Ectodermal cell (in vitro differentiated cells): ENCODE measurements at regions not wholly inside any gene's neighbourhood (a gene's known extent, or its start where the extent isn't known, plus 50 kb on each side); places are given as distances from the start of the nearest gene placed in this dataset.

ENCODE experiments used
- H3K27ac ChIP-seq: 2 replicates; pipeline ENCODE4 v1.7.0; 2013; ENCODE audit warnings: mild to moderate bottlenecking, low read depth, low read length; ENCODE audit not compliant: insufficient read depth, poor library complexity, severe bottlenecking
- H3K27me3 ChIP-seq: 2 replicates; pipeline ENCODE4 v1.7.0; 2013; ENCODE audit warnings: mild to moderate bottlenecking, low read length; ENCODE audit not compliant: insufficient read depth, control insufficient read depth, poor library complexity, severe bottlenecking
- H3K36me3 ChIP-seq: one replicate; pipeline ENCODE4 v1.7.0; 2013; ENCODE audit warnings: low read length; ENCODE audit not compliant: control insufficient read depth, insufficient read depth
- H3K4me1 ChIP-seq: one replicate; pipeline ENCODE4 v1.7.0; 2013; ENCODE audit warnings: low read length; ENCODE audit not compliant: control insufficient read depth, insufficient read depth
- H3K4me3 ChIP-seq: 2 replicates; pipeline ENCODE4 v1.7.0; 2013; ENCODE audit warnings: low read depth, low read length, control low read depth; ENCODE audit not compliant: insufficient read depth
- H3K9me3 ChIP-seq: 2 replicates; pipeline ENCODE4 v1.7.0; 2013; ENCODE audit warnings: mild to moderate bottlenecking, low read length, moderate library complexity; ENCODE audit not compliant: control insufficient read depth
- WGBS, 2 experiments: methylation state at CpG; one replicate each; pipeline ENCODE4 v1.1.7; 2013; ENCODE audit warnings: missing lambda C conversion rate in 2 of 2; 5-methylcytosine and 5-hydroxymethylcytosine counted together

GRCh38 chr3:168860028-168860427 is 764.3 kb upstream of the GOLIM4 start:
- H3K9me3 ChIP-seq: no peaks in the 10 kb centered on the region
- no peaks in the 10 kb centered on the region for H3K36me3 ChIP-seq
- H3K27ac ChIP-seq: no peak overlapping the region
- no peaks in the 10 kb centered on the region for H3K27me3 ChIP-seq
- WGBS, 2 experiments: 93 to 95% methylated on average over 4 of the region's 4 CpGs
- H3K4me1 ChIP-seq: no peaks in the 10 kb centered on the region
- H3K4me3 ChIP-seq: no peak overlapping the region

GRCh38 chr3:168859574-168859973 is 763.9 kb upstream of the GOLIM4 start:
- Histone ChIP-seq H3K27me3 (no peaks in the 10 kb centered on the region), H3K27ac (no peak overlapping the region), H3K4me1 (no peaks in the 10 kb centered on the region), H3K9me3 (no peaks in the 10 kb centered on the region), H3K36me3 (no peaks in the 10 kb centered on the region), H3K4me3 (no peak overlapping the region)
- WGBS, 2 experiments: 88 to 100% methylated on average over 2 of the region's 2 CpGs

GRCh38 chr3:168859143-168859542 is 763.4 kb upstream of the GOLIM4 start:
- no peaks in the 10 kb centered on the region for H3K4me1 ChIP-seq
- H3K4me3 ChIP-seq: no peak overlapping the region
- no peaks in the 10 kb centered on the region for H3K27me3 ChIP-seq
- H3K27ac ChIP-seq: no peak overlapping the region
- WGBS, 2 experiments: 92 to 95% methylated on average over 4 of the region's 4 CpGs
- H3K9me3 ChIP-seq: no peaks in the 10 kb centered on the region
- no peaks in the 10 kb centered on the region for H3K36me3 ChIP-seq

- WGBS, 2 experiments: 93 to 94% methylated on average over 2 to 3 of the region's 3 CpGs
- Histone ChIP-seq H3K27me3 (no peaks in the 10 kb centered on the region), H3K4me3 (no peak overlapping the region), H3K27ac (no peak overlapping the region), H3K9me3 (no peaks in the 10 kb centered on the region), H3K4me1 (no peaks in the 10 kb centered on the region), H3K36me3 (no peaks in the 10 kb centered on the region)
Measured at GRCh38 chr3:168858327-168858726, 762.6 kb upstream of the GOLIM4 start.

GRCh38 chr3:168850109-168850508 is 754.4 kb upstream of the GOLIM4 start:
- Histone ChIP-seq H3K36me3 (no peaks in the 10 kb centered on the region), H3K27me3 (no peaks in the 10 kb centered on the region), H3K9me3 (no peaks in the 10 kb centered on the region), H3K4me3 (no peak overlapping the region), H3K27ac (no peak overlapping the region), H3K4me1 (no peaks in the 10 kb centered on the region)

- 46 to 59% methylated on average over 5 to 7 of the region's 7 CpGs for WGBS, 2 experiments
- no peak overlapping the region for H3K27ac ChIP-seq
- no peaks in the 10 kb centered on the region for H3K27me3 ChIP-seq
- H3K36me3 ChIP-seq: no peaks in the 10 kb centered on the region
- no peaks in the 10 kb centered on the region for H3K4me1 ChIP-seq
- no peaks in the 10 kb centered on the region for H3K9me3 ChIP-seq
- H3K4me3 ChIP-seq: no peak overlapping the region
Measured at GRCh38 chr3:168847291-168847883, 751.7 kb upstream of the GOLIM4 start.

- Histone ChIP-seq H3K4me1 (no peaks in the 10 kb centered on the region), H3K36me3 (no peaks in the 10 kb centered on the region), H3K27ac (no peak overlapping the region), H3K4me3 (no peak overlapping the region), H3K9me3 (no peaks in the 10 kb centered on the region), H3K27me3 (no peaks in the 10 kb centered on the region)
- WGBS, 2 experiments: 91 to 92% methylated on average over 6 of the region's 6 CpGs
Measured at GRCh38 chr3:168844894-168845482, 749.3 kb upstream of the GOLIM4 start.

GRCh38 chr3:168844472-168844871 is 748.7 kb upstream of the GOLIM4 start:
- no peaks in the 10 kb centered on the region for H3K4me1 ChIP-seq
- 83 to 98% methylated on average over 4 of the region's 4 CpGs for WGBS, 2 experiments
- no peaks in the 10 kb centered on the region for H3K36me3 ChIP-seq
- H3K4me3 ChIP-seq: no peak overlapping the region
- no peaks in the 10 kb centered on the region for H3K9me3 ChIP-seq
- H3K27me3 ChIP-seq: no peaks in the 10 kb centered on the region
- no peak overlapping the region for H3K27ac ChIP-seq

GRCh38 chr3:168843481-168843880 is 747.8 kb upstream of the GOLIM4 start:
- Histone ChIP-seq H3K4me1 (no peaks in the 10 kb centered on the region), H3K4me3 (no peak overlapping the region), H3K27ac (no peak overlapping the region), H3K9me3 (no peaks in the 10 kb centered on the region), H3K27me3 (no peaks in the 10 kb centered on the region), H3K36me3 (no peaks in the 10 kb centered on the region)
- 88 to 100% methylated on average over 1 of the region's 2 CpGs for WGBS, 2 experiments

GRCh38 chr3:168839653-168840052 is 743.9 kb upstream of the GOLIM4 start:
- Histone ChIP-seq H3K27ac (no peak overlapping the region), H3K4me3 (no peak overlapping the region), H3K36me3 (no peaks in the 10 kb centered on the region), H3K9me3 (no peaks in the 10 kb centered on the region), H3K4me1 (no peaks in the 10 kb centered on the region), H3K27me3 (no peaks in the 10 kb centered on the region)
- 25 to 43% methylated on average over 1 of the region's 1 CpG for WGBS, 2 experiments
